Erythroblast (primary cell): ENCODE measurements at regions not wholly inside any gene's neighbourhood (a gene's known extent, or its start where the extent isn't known, plus 50 kb on each side); places are given as distances from the start of the nearest gene placed in this dataset.

Source experiments
- GATA1 ChIP-seq: IDR thresholded peaks from 2 replicates; pipeline ENCODE4 v1.6.1; 2011; ENCODE audit warnings: low read depth, mild to moderate bottlenecking, control low read depth, low read length, moderate library complexity
- POLR2A ChIP-seq: IDR thresholded peaks from 2 replicates; pipeline ENCODE4 v1.6.1; 2011; ENCODE audit warnings: mild to moderate bottlenecking, low read length

DNA sequence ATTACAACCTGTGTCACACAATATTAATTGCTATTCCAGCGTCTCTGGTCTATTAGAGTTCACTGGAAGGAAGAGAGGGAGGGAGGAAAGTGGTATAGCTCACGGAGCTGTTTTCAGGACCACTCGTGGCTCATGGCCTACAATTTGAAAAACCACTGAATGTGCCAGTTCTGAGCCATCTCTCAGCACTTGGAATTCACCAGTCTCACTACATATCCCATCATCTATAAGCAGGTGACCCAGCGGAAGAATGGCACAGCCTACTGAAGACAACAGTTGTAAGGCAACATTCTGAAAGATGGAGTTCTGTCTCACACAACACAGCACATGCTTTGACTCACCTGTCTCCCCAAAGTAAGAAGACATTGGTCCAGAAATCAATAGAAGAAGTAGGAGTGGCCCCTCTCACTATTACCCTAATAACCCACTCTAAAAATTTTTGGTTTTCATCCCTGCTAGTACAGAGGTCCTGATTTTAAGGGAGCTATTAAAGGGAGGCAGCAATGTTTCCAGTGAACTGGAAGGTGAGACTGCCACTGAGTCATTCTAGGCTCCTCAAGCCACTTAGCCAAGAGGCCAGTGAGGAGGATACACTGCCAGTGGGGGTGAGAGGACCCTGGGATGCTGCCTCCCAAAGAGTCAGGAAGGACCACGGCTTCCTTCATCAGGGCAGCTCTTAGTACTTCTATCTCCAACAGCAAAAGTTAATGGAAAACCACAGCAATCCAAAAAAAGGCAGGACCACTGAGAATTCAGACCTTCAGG lies 50.0 kb upstream of the DOCK9 start:
- no peak for TF ChIP-seq POLR2A
- no peak for TF ChIP-seq GATA1
